Erythroblast (primary cell): ENCODE measurements at regions not wholly inside any gene's neighbourhood (a gene's known extent, or its start where the extent isn't known, plus 50 kb on each side); places are given as distances from the start of the nearest gene placed in this dataset.

Source experiments
- GATA1 ChIP-seq: IDR thresholded peaks from 2 replicates; pipeline ENCODE4 v1.6.1; 2011; ENCODE audit warnings: low read depth, mild to moderate bottlenecking, control low read depth, low read length, moderate library complexity
- POLR2A ChIP-seq: IDR thresholded peaks from 2 replicates; pipeline ENCODE4 v1.6.1; 2011; ENCODE audit warnings: mild to moderate bottlenecking, low read length

GRCh38 chr10:53536322-53536721, 763.7 kb upstream of the MBL2 start:
- TF ChIP-seq POLR2A (no peak), GATA1 (no peak)
